ENCODE measurements at regions not wholly inside any gene's neighbourhood (a gene's known extent, or its start where the extent isn't known, plus 50 kb on each side); places are given as distances from the start of the nearest gene placed in this dataset.

DNA sequence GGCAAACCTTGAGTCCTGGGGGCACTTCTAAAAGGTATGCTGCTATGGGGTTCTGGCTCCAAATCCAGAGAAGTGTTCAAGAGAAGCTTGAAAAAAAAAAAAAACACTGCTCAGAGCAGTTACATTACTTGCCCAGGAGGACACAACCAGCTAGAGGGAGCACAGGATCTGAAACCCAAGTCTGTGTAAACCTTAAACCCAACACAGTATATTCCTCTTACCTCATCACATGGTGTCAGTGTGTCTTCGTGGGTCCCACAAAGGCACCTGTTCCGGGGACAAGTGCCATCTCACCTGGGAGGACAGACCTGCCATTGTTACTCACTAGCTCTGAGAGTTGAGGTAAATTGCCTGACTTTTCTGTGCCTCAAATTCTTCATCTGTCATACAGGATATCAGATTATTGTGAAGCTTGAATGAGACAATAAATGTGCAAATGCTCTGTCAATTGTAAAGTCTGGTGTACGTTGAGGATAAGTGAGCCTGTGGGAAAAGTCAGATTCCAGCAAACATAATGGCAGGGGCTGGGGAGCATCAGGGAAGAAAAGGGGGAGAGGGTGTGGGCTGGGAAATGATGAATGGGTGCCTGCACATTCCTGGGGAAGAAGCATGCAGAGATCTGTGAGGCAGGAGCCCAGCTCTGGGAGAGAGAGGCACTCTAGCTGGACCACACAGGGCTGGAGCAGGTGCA lies 170.4 kb upstream of the ZC3H12A start:
- Histone ChIP-seq H4K20me1 (replicated peaks; ENCODE audit: insufficient read depth) (no peaks in the 10 kb centered on the region), H3K79me2 (replicated peaks; ENCODE audit: insufficient read depth) (no peaks in the 10 kb centered on the region), H3K27ac (ENCODE audit: low read depth) (no peak overlapping the region), H3K4me2 (no peak overlapping the region), H3F3A (replicated peaks; ENCODE audit: low read depth) (no peaks in the 10 kb centered on the region), H3K4me3 (no peak overlapping the region), H3K4me1 (ENCODE audit: insufficient read depth) (no peaks in the 10 kb centered on the region), H2AFZ (no peak overlapping the region), H3K9me2 (ENCODE audit: insufficient read depth) (peaks cover 11% of the 10 kb centered on the region; the same call in 1 of the 2 replicates), H3K36me3 (ENCODE audit: insufficient read depth) (no peaks in the 10 kb centered on the region), H3K27me3 (ENCODE audit: insufficient read depth) (no peaks in the 10 kb centered on the region)
- TF ChIP-seq, protein P1, sequence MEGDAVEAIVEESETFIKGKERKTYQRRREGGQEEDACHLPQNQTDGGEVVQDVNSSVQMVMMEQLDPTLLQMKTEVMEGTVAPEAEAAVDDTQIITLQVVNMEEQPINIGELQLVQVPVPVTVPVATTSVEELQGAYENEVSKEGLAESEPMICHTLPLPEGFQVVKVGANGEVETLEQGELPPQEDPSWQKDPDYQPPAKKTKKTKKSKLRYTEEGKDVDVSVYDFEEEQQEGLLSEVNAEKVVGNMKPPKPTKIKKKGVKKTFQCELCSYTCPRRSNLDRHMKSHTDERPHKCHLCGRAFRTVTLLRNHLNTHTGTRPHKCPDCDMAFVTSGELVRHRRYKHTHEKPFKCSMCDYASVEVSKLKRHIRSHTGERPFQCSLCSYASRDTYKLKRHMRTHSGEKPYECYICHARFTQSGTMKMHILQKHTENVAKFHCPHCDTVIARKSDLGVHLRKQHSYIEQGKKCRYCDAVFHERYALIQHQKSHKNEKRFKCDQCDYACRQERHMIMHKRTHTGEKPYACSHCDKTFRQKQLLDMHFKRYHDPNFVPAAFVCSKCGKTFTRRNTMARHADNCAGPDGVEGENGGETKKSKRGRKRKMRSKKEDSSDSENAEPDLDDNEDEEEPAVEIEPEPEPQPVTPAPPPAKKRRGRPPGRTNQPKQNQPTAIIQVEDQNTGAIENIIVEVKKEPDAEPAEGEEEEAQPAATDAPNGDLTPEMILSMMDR (conservative IDR thresholded peaks at IDR 0.05; ENCODE audit: low read depth in 2 of 2): no peak
- TF ChIP-seq, protein P2, sequence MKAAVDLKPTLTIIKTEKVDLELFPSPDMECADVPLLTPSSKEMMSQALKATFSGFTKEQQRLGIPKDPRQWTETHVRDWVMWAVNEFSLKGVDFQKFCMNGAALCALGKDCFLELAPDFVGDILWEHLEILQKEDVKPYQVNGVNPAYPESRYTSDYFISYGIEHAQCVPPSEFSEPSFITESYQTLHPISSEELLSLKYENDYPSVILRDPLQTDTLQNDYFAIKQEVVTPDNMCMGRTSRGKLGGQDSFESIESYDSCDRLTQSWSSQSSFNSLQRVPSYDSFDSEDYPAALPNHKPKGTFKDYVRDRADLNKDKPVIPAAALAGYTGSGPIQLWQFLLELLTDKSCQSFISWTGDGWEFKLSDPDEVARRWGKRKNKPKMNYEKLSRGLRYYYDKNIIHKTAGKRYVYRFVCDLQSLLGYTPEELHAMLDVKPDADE (IDR thresholded peaks at IDR 0.05): no peak
- TF ChIP-seq ZNF114 (CRISPR knock-in tag; IDR thresholded peaks at IDR 0.05) (no peak), ZNF331 (CRISPR knock-in tag; IDR thresholded peaks at IDR 0.05; ENCODE audit: low read depth) (no peak), CREB1 (CRISPR knock-in tag; IDR thresholded peaks at IDR 0.05; ENCODE audit: low read depth) (no peak), NANOG (IDR thresholded peaks at IDR 0.05; ENCODE audit: borderline replicate concordance) (no peak), JUNB (IDR thresholded peaks at IDR 0.05; ENCODE audit: unreplicated experiment) (no peak), STAT1 (IDR thresholded peaks at IDR 0.05; ENCODE audit: unreplicated experiment) (no peak), EZH2phosphoT487 (IDR thresholded peaks at IDR 0.05; ENCODE audit: unreplicated experiment) (no peak)
- TF ChIP-seq, protein P3, sequence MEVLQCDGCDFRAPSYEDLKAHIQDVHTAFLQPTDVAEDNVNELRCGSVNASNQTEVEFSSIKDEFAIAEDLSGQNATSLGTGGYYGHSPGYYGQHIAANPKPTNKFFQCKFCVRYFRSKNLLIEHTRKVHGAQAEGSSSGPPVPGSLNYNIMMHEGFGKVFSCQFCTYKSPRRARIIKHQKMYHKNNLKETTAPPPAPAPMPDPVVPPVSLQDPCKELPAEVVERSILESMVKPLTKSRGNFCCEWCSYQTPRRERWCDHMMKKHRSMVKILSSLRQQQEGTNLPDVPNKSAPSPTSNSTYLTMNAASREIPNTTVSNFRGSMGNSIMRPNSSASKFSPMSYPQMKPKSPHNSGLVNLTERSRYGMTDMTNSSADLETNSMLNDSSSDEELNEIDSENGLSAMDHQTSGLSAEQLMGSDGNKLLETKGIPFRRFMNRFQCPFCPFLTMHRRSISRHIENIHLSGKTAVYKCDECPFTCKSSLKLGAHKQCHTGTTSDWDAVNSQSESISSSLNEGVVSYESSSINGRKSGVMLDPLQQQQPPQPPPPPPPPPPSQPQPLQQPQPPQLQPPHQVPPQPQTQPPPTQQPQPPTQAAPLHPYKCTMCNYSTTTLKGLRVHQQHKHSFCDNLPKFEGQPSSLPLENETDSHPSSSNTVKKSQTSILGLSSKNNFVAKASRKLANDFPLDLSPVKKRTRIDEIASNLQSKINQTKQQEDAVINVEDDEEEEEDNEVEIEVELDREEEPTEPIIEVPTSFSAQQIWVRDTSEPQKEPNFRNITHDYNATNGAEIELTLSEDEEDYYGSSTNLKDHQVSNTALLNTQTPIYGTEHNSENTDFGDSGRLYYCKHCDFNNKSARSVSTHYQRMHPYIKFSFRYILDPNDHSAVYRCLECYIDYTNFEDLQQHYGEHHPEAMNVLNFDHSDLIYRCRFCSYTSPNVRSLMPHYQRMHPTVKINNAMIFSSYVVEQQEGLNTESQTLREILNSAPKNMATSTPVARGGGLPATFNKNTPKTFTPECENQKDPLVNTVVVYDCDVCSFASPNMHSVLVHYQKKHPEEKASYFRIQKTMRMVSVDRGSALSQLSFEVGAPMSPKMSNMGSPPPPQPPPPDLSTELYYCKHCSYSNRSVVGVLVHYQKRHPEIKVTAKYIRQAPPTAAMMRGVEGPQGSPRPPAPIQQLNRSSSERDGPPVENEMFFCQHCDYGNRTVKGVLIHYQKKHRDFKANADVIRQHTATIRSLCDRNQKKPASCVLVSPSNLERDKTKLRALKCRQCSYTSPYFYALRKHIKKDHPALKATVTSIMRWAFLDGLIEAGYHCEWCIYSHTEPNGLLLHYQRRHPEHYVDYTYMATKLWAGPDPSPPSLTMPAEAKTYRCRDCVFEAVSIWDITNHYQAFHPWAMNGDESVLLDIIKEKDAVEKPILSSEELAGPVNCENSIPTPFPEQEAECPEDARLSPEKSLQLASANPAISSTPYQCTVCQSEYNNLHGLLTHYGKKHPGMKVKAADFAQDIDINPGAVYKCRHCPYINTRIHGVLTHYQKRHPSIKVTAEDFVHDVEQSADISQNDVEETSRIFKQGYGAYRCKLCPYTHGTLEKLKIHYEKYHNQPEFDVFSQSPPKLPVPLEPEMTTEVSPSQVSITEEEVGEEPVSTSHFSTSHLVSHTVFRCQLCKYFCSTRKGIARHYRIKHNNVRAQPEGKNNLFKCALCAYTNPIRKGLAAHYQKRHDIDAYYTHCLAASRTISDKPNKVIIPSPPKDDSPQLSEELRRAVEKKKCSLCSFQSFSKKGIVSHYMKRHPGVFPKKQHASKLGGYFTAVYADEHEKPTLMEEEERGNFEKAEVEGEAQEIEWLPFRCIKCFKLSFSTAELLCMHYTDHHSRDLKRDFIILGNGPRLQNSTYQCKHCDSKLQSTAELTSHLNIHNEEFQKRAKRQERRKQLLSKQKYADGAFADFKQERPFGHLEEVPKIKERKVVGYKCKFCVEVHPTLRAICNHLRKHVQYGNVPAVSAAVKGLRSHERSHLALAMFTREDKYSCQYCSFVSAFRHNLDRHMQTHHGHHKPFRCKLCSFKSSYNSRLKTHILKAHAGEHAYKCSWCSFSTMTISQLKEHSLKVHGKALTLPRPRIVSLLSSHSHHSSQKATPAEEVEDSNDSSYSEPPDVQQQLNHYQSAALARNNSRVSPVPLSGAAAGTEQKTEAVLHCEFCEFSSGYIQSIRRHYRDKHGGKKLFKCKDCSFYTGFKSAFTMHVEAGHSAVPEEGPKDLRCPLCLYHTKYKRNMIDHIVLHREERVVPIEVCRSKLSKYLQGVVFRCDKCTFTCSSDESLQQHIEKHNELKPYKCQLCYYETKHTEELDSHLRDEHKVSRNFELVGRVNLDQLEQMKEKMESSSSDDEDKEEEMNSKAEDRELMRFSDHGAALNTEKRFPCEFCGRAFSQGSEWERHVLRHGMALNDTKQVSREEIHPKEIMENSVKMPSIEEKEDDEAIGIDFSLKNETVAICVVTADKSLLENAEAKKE (CRISPR knock-in tag; IDR thresholded peaks at IDR 0.05): no peak
- TF ChIP-seq, protein P4, sequence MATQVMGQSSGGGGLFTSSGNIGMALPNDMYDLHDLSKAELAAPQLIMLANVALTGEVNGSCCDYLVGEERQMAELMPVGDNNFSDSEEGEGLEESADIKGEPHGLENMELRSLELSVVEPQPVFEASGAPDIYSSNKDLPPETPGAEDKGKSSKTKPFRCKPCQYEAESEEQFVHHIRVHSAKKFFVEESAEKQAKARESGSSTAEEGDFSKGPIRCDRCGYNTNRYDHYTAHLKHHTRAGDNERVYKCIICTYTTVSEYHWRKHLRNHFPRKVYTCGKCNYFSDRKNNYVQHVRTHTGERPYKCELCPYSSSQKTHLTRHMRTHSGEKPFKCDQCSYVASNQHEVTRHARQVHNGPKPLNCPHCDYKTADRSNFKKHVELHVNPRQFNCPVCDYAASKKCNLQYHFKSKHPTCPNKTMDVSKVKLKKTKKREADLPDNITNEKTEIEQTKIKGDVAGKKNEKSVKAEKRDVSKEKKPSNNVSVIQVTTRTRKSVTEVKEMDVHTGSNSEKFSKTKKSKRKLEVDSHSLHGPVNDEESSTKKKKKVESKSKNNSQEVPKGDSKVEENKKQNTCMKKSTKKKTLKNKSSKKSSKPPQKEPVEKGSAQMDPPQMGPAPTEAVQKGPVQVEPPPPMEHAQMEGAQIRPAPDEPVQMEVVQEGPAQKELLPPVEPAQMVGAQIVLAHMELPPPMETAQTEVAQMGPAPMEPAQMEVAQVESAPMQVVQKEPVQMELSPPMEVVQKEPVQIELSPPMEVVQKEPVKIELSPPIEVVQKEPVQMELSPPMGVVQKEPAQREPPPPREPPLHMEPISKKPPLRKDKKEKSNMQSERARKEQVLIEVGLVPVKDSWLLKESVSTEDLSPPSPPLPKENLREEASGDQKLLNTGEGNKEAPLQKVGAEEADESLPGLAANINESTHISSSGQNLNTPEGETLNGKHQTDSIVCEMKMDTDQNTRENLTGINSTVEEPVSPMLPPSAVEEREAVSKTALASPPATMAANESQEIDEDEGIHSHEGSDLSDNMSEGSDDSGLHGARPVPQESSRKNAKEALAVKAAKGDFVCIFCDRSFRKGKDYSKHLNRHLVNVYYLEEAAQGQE (IDR thresholded peaks at IDR 0.05; ENCODE audit: unreplicated experiment): no peak
- Mint-ChIP-seq H3K27ac (no peak overlapping the region), H3K36me3 (ENCODE audit: low read depth) (no peaks in the 10 kb centered on the region), H3K27me3 (ENCODE audit: insufficient read depth, low read depth, poor library complexity) (peaks cover 7% of the 10 kb centered on the region), H3K4me3 (no peak overlapping the region), H3K9me3 (no peaks in the 10 kb centered on the region), H3K4me1 (peaks cover 8% of the 10 kb centered on the region; the same call in 2 of the 3 replicates)
- DNase-seq (ENCODE audit: low spot score) (no peak), ATAC-seq (no peak)
